ENCODE measurements at regions not wholly inside any gene's neighbourhood (a gene's known extent, or its start where the extent isn't known, plus 50 kb on each side); places are given as distances from the start of the nearest gene placed in this dataset.
"Not testable (repeated sequence)": the region's sequence is repeated elsewhere in the genome, so short reads cannot be mapped to it uniquely, and the experiment has no call there.

- H3K27me3 ChIP-seq (ENCODE audit: control insufficient read depth, insufficient read depth, low read length); H2AFZ ChIP-seq (replicated peaks; ENCODE audit: low read length, poor library complexity); CTCF ChIA-PET; H2AK9ac ChIP-seq (replicated peaks; ENCODE audit: low read depth, low read length, poor library complexity); H3K79me1 ChIP-seq (ENCODE audit: low read depth in 1 of 2, low read length in 2 of 2); H4K20me1 ChIP-seq (ENCODE audit: insufficient read depth, low read length); H2BK5ac ChIP-seq (ENCODE audit: low read depth, low read length, poor library complexity, severe bottlenecking); H3K9me1 ChIP-seq (ENCODE audit: insufficient read depth, low read length); H3K9ac ChIP-seq (ENCODE audit: low read depth, low read length); H3K4ac ChIP-seq (ENCODE audit: low read depth, low read length); H3K18ac ChIP-seq (ENCODE audit: low read depth, low read length); H4K91ac ChIP-seq (ENCODE audit: insufficient read depth, low read depth, low read length); DNase-seq; H4K5ac ChIP-seq (ENCODE audit: low read depth, low read length); in situ Hi-C loops (cut with MboI; ENCODE audit: low sequenced_read_pairs); intact Hi-C loops (cut with micrococcal nuclease); H3K56ac ChIP-seq (ENCODE audit: extremely low read depth, insufficient read depth, low read length); H3K4me3 ChIP-seq (ENCODE audit: insufficient read depth, low read depth, low read length); H4K8ac ChIP-seq (ENCODE audit: low read depth in 2 of 2, low read length in 2 of 2); H2BK120ac ChIP-seq (ENCODE audit: low read depth, low read length); H3K27ac ChIP-seq (ENCODE audit: insufficient read depth, low read length); H3K36me3 ChIP-seq (ENCODE audit: control insufficient read depth, insufficient read depth, low read length); H3K4me1 ChIP-seq (ENCODE audit: control insufficient read depth, insufficient read depth, low read length); H3K14ac ChIP-seq (replicated peaks; ENCODE audit: low read depth, low read length); H2BK20ac ChIP-seq (ENCODE audit: low read depth, low read length); H2AK5ac ChIP-seq (ENCODE audit: low read depth, low read length); H3K9me3 ChIP-seq (ENCODE audit: control insufficient read depth, insufficient read depth, low read length); BruUV-seq (replicated peaks); ATAC-seq (ENCODE audit: low read depth); H2BK15ac ChIP-seq (ENCODE audit: low read depth, low read length); H3K23ac ChIP-seq (ENCODE audit: low read depth, low read length); dilution Hi-C loops (cut with HindIII; ENCODE audit: low sequenced_read_pairs, unreplicated experiment); H3K4me2 ChIP-seq (ENCODE audit: low read depth, low read length); POLR2A ChIA-PET (ENCODE audit: unreplicated experiment): not testable (repeated sequence)
- no CpG with 5 or more reads among the region's 2 CpGs for WGBS, 2 experiments (ENCODE audit: extremely low coverage in 2 of 2, insufficient read length in 1 of 2)
Measured at GRCh38 chr18:8531084-8531483, 78.2 kb upstream of the RAB12 start.
